ENCODE measurements at regions not wholly inside any gene's neighbourhood (a gene's known extent, or its start where the extent isn't known, plus 50 kb on each side); places are given as distances from the start of the nearest gene placed in this dataset.
"Not testable (repeated sequence)": the region's sequence is repeated elsewhere in the genome, so short reads cannot be mapped to it uniquely, and the experiment has no call there.

- no peak for FAIRE-seq
- no peak for DNase-seq (ENCODE audit: insufficient read length, low spot score)
These were observed 789.6 kb upstream of the PCDH20 start for GRCh38 chr13:62205273-62205672.

- no peak for DNase-seq (ENCODE audit: insufficient read length, low spot score)
- FAIRE-seq, result no peak
These were observed 778.7 kb upstream of the PCDH20 start for GRCh38 chr13:62194371-62194770.

- no peak for FAIRE-seq
These were observed 778.3 kb upstream of the PCDH20 start for GRCh38 chr13:62193919-62194318.

GRCh38 chr13:62185631-62186255 lies 770.1 kb upstream of the PCDH20 start:
- FAIRE-seq, result no peak

More at GRCh38 chr13:62193919-62194318, 778.3 kb upstream of the PCDH20 start:
- DNase-seq (ENCODE audit: insufficient read length, low spot score), result no peak

GRCh38 chr13:62176051-62176450 lies 760.4 kb upstream of the PCDH20 start:
- no peak for DNase-seq (ENCODE audit: insufficient read length, low spot score)
- no peak for FAIRE-seq

More at GRCh38 chr13:62185631-62186255, 770.1 kb upstream of the PCDH20 start:
- no peak for DNase-seq (ENCODE audit: insufficient read length, low spot score)

GRCh38 chr13:62173958-62174357 lies 758.3 kb upstream of the PCDH20 start:
- FAIRE-seq (no peak), DNase-seq (ENCODE audit: insufficient read length, low spot score) (no peak)

- no peak for DNase-seq (ENCODE audit: insufficient read length, low spot score)
- no peak for FAIRE-seq
These were observed 756.0 kb upstream of the PCDH20 start for GRCh38 chr13:62171697-62172096.

GRCh38 chr13:62168891-62169290 lies 753.2 kb upstream of the PCDH20 start:
- no peak for FAIRE-seq

GRCh38 chr13:62167650-62168172 lies 752.1 kb upstream of the PCDH20 start:
- DNase-seq (ENCODE audit: insufficient read length, low spot score), result no peak
- no peak for FAIRE-seq

More at GRCh38 chr13:62168891-62169290, 753.2 kb upstream of the PCDH20 start:
- DNase-seq (ENCODE audit: insufficient read length, low spot score), result no peak

- no peak for FAIRE-seq
- DNase-seq (ENCODE audit: insufficient read length, low spot score), result no peak
These were observed 747.2 kb upstream of the PCDH20 start for GRCh38 chr13:62162860-62163259.

GRCh38 chr13:62158520-62158919 lies 742.9 kb upstream of the PCDH20 start:
- no peak for FAIRE-seq
- DNase-seq (ENCODE audit: insufficient read length, low spot score), result no peak

- DNase-seq (ENCODE audit: insufficient read length, low spot score); FAIRE-seq: not testable (repeated sequence)
These were observed 736.1 kb upstream of the PCDH20 start for GRCh38 chr13:62151724-62152123.

GRCh38 chr13:62142048-62142447 lies 726.4 kb upstream of the PCDH20 start:
- FAIRE-seq, result no peak

GRCh38 chr13:62139597-62139996 lies 723.9 kb upstream of the PCDH20 start:
- FAIRE-seq, result no peak
- DNase-seq (ENCODE audit: insufficient read length, low spot score), result no peak

More at GRCh38 chr13:62142048-62142447, 726.4 kb upstream of the PCDH20 start:
- no peak for DNase-seq (ENCODE audit: insufficient read length, low spot score)

GRCh38 chr13:62137629-62138405 lies 722.2 kb upstream of the PCDH20 start:
- DNase-seq (ENCODE audit: insufficient read length, low spot score) (no peak), FAIRE-seq (no peak)

GRCh38 chr13:62131604-62132003 lies 716.0 kb upstream of the PCDH20 start:
- DNase-seq (ENCODE audit: insufficient read length, low spot score), result no peak
- FAIRE-seq, result no peak

GRCh38 chr13:62130062-62130970 lies 714.7 kb upstream of the PCDH20 start:
- DNase-seq (ENCODE audit: insufficient read length, low spot score), result no peak
- FAIRE-seq, result no peak

GRCh38 chr13:62129000-62129551 lies 713.4 kb upstream of the PCDH20 start:
- DNase-seq (ENCODE audit: insufficient read length, low spot score) (no peak), FAIRE-seq (no peak)

GRCh38 chr13:62126400-62126799 lies 710.8 kb upstream of the PCDH20 start:
- DNase-seq (ENCODE audit: insufficient read length, low spot score), result no peak
- no peak for FAIRE-seq

GRCh38 chr13:62125451-62125850 lies 709.8 kb upstream of the PCDH20 start:
- no peak for DNase-seq (ENCODE audit: insufficient read length, low spot score)
- no peak for FAIRE-seq

Measured in HTR-8/SVneo (cell line).